NCI-H510A treated with DMSO at 0.1 percent for 48 hours (cell line): ENCODE measurements at regions not wholly inside any gene's neighbourhood (a gene's known extent, or its start where the extent isn't known, plus 50 kb on each side); places are given as distances from the start of the nearest gene placed in this dataset.
"Not testable (repeated sequence)": the region's sequence is repeated elsewhere in the genome, so short reads cannot be mapped to it uniquely, and the experiment has no call there.

Experiments
- DNase-seq: peaks from one replicate; lab custom pipeline; 2025; lab: John Stamatoyannopoulos, UW

- DNase-seq = no peak
These were observed 1062.8 kb downstream of the UQCRFS1 start for GRCh38 chr19:28150129-28150528.

- DNase-seq = no peak
These were observed 1064.4 kb downstream of the UQCRFS1 start for GRCh38 chr19:28148554-28148953.

GRCh38 chr19:28142258-28142657 lies 1070.7 kb downstream of the UQCRFS1 start:
- DNase-seq = no peak

- no peak for DNase-seq
These were observed 1072.8 kb downstream of the UQCRFS1 start for GRCh38 chr19:28140201-28140600.

GRCh38 chr19:28137772-28138171 lies 1075.2 kb downstream of the UQCRFS1 start:
- DNase-seq = no peak

- DNase-seq = no peak
These were observed 1076.2 kb downstream of the UQCRFS1 start for GRCh38 chr19:28136796-28137195.

DNA sequence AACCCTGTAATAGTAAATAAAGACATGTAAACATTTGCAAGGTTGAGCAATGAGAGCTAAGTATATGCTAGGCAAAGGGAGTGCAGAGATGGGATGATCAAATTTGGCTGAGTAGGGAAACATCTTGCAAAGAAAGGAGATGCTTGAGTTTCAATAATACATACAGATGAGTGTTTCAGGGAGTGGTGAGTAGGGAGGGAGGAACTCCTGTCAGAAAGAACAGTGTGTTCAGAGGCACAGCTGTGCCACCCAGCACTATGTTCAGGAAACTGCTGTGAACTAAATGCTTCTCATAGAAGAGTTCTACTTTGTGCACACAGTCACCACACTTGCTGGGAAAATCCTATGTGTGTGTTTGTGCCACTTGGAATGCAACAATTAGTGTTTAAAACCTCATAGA lies 1077.1 kb downstream of the UQCRFS1 start:
- no peak for DNase-seq

DNA sequence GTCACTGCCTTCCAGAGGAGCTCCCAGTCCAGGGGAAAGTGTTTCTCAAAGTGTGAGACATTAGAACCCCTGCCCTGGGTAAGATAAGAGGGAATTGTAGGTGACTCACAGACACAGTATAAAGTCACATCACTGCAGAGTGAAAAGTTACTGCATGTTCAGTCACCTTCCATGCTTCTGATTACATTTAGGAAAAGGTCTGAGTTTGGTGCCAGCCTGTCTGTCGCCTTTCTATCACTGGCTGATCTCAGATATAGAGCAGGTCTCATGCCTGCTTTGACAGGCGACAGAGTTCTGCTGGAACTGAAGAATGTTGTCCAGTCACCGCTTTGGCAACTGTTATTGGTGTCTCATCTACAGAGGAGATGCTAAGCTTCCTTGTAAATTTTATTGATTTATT lies 1078.6 kb downstream of the UQCRFS1 start:
- no peak for DNase-seq

DNA sequence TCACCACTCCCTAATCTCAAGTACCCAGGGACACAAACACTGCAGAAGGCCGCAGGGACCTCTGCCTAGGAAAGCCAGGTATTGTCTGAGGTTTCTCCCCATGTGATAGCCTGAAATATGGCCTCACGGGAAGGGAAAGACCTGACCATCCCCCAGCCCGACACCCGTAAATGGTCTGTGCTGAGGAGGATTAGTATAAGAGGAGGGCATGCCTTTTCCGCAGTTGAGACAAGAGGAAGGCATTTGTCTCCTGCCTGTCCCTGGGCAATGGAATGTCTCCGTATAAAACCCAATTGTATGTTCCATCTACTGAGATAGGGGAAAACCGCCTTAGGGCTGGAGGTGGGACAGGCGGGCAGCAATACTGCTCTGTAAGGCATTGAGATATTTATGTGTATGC lies 1082.1 kb downstream of the UQCRFS1 start:
- not testable (repeated sequence) for DNase-seq

- DNase-seq = no peak
These were observed 1082.9 kb downstream of the UQCRFS1 start for GRCh38 chr19:28130066-28130511.

DNA sequence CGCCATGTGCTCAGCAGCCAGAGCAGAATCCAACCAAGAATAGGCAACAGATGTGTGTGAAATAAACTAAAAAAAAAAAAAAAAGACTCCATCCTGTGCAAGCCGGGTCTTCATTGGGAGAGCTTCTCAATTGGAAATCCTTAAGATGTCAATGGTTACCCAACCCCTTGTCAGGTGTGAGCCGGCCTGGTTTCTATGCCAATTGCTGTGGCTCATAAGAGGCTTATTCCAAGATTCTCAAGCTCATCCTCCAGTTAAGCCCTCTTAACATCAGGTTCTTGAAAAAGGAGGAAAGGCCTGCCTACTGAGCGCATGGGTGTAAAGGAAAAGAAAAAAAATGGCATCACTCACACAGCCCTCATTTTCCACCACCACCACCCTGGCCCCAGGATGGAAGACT lies 1084.6 kb downstream of the UQCRFS1 start:
- DNase-seq = no peak

DNA sequence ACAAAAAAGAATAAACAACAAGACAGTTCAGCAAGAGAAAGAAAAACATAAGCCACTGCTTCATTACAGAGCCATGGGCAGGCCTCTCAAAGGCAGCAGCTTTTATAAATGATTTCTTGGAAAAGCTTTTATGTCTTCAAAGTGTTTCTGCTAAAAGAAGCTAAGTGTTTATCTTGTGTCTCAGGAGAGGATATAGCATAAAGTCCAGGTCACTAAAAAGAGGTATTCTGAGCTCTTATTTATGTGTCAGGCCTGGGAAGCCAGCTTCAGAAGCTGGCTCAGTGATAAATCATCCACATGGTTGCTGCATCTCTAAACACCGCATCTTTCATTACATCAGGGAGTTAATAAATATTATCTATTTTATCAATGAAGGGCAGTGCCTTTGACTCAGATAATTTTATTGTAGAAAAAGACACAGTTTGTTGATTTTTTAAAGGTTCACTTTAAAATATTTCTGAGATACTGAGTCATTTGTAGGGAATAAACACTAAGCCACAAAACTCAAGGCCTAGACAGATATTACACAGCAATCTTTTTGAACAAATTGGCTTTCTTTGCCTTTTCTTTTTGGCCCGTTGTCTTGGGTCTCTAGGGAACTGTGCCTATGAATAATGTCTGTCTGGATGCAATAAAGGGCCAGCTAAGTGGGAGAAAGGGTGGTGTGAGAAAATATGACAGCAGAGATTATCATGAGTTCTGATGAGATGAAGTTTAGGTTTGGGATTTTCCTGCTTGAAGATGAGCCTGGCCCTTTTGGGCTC lies 1086.6 kb downstream of the UQCRFS1 start:
- no peak for DNase-seq

GRCh38 chr19:28122734-28123133 lies 1090.2 kb downstream of the UQCRFS1 start:
- no peak for DNase-seq

DNA sequence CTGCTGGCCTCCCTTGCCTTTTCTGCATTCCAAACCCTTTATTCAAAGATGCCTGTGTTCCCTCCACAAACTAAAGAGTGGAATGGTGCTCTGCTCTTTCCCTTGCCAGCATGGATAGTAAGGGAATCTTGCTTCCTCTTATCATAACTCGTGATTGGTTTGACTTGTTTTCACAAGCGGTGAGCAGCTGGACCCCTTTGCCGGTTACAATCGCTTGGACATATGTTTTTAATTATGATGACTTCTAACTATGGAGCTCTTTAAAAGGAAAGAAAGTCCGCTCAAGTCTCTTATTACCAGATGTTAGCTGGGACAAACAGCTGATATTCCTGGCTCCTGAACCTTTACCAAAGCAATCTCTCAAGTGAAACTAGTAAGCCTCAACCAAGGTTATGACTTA lies 1094.7 kb downstream of the UQCRFS1 start:
- DNase-seq = no peak

DNA sequence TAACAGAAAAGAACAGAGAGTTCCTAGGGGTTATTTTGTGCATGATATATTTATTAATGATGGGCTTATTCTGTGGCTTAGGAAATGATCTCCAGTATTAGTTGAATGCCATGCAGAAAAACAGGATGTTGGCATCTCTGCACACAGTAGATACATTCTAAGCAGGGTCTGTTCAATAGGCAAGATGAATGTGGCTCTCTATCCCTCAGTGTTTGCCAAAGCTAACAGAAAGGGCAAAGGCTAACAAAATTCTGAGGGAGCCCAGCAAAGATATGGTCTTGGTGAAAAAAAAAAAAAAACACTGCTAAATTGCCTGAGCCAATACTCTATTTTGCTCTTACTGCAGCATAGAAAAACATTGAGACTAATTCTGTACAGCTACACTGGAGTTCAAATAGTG lies 1095.8 kb downstream of the UQCRFS1 start:
- no peak for DNase-seq

- not testable (repeated sequence) for DNase-seq
These were observed 1096.6 kb downstream of the UQCRFS1 start for GRCh38 chr19:28116379-28116778.

- no peak for DNase-seq
These were observed 1109.0 kb downstream of the UQCRFS1 start for GRCh38 chr19:28103921-28104320.

DNA sequence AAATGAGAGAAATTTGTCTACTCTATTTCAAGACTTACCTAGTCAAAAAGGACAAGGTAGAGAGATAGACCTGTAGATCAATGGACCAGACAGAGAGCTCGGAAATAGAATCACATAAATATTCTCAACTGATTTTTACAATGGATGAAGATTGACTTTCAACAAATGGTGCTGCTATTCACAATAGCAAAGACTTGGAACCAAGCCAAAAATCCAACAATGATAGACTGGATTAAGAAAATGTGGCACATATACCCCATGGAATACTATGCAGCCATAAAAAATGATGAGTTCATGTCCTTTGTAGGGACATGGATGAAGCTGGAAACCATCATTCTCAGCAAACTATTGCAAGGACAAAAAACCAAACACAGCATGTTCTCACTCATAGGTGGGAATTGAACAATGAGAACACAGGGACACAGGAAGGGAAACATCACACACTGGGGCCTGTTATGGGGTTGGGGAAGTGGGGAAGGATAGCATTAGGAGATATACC lies 1128.2 kb downstream of the UQCRFS1 start:
- DNase-seq = not testable (repeated sequence)

DNA sequence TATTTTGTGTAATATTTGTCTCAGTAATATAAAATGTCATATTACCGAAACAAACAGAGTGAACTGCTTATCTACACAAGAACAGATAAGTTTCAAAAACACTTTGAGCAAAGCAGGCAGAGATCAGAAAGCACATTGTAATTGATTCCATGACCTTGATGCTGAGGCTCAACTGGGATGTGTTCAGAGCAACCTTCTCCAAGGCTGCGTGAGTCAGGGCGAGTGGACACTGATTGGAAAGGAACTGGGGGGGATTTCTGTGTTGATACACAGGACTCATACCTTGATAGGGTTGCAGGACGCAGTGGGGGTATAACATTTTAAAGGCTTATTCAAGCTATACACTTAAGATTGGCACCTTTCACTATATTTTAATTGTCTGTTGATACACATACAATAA lies 1136.3 kb downstream of the UQCRFS1 start:
- DNase-seq = no peak

DNA sequence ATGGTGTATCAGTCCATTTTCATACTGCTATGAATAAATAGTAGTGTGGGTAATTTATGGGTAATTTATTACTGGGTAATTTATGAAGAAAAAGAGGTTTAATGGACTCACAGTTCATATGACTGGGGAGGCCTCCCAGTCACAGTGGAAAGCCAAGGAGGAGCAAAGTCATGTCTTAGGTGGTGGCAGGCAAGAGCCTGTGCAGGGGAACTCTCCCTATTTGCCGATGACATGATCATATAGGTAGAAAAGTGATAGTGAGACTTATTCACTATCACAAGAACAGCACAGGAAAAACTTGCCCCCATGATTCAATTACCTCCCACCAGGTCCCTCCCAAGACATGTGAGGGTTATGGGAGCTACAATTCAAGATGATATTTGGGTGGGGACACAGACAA lies 1137.7 kb downstream of the UQCRFS1 start:
- DNase-seq = no peak

GRCh38 chr19:28074773-28075172 lies 1138.2 kb downstream of the UQCRFS1 start:
- DNase-seq = no peak

- no peak for DNase-seq
These were observed 1145.1 kb downstream of the UQCRFS1 start for GRCh38 chr19:28067882-28068281.

DNA sequence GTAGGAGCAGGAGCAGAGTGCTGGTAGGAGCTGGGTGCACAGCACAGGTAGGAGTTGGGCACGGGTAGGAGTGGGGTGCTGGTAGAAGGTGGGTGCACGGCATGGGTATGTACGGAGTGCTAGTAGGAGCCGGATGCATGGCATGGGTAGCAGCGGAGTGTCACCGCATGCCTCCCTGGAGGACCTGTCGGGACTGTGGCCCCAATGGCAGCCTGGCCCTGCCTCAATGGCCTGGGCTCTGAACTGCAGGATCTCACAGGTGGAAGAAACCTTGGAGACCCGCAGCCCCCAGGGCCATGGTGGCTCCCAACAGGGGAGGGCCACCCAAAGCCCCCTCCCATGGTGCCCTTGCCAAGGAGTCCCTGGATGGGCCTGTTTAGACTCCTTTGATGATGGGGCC lies 1146.0 kb downstream of the UQCRFS1 start:
- DNase-seq = no peak

DNA sequence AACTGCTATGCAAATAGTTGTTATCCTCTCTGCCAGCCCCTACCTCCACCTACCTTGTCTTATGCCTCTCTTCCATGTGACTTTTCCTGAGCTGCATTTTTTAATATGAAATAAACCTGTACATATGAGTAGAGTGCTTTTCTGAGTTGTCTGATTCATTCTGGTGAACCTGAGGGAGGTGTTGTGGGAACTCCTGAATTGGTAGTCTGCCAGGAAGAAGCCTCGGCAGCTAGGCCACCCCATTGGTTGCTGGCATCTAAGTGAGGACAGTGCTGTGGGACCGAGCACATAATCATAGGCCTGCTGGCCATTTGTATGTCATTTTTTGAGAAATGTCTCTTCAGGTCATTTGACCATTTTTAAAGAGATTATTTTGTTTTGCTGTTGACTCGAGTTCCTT lies 1146.8 kb downstream of the UQCRFS1 start:
- DNase-seq = no peak
